Neural progenitor cell (in vitro differentiated cells): ENCODE measurements at regions not wholly inside any gene's neighbourhood (a gene's known extent, or its start where the extent isn't known, plus 50 kb on each side); places are given as distances from the start of the nearest gene placed in this dataset.

Source experiments
- DNase-seq: peaks from one replicate; pipeline ENCODE4 v3.0.0-alpha.2; 2016; ENCODE audit warnings: low spot score
- H2AFZ ChIP-seq: fragments of 200-600 bp; sonication (generic); replicated peaks from 2 replicates; pipeline ENCODE4 v1.6.1; 2016; ENCODE audit warnings: antibody characterized with exemption
- H3F3A ChIP-seq: fragments of 200-600 bp; sonication (generic); 2 replicates; pipeline ENCODE4 v1.6.1; 2016; ENCODE audit warnings: antibody characterized with exemption, low read depth
- H3K27ac ChIP-seq: fragments of 200-600 bp; sonication (generic); 2 replicates; pipeline ENCODE4 v1.5.1; 2016; ENCODE audit warnings: mild to moderate bottlenecking
- H3K27me3 ChIP-seq: fragments of 200-600 bp; sonication (generic); 2 replicates; pipeline ENCODE4 v1.6.1; 2016; ENCODE audit warnings: mild to moderate bottlenecking, moderate library complexity
- H3K36me3 ChIP-seq: fragments of 200-600 bp; sonication (generic); 2 replicates; pipeline ENCODE4 v1.5.1; 2016
- H3K4me1 ChIP-seq: fragments of 200-600 bp; sonication (generic); 2 replicates; pipeline ENCODE4 v1.6.1; 2016; ENCODE audit warnings: mixed run types
- H3K4me2 ChIP-seq: fragments of 200-600 bp; sonication (generic); 2 replicates; pipeline ENCODE4 v1.6.1; 2016
- H3K4me3 ChIP-seq: fragments of 200-600 bp; sonication (generic); 2 replicates; pipeline ENCODE4 v1.5.1; 2016
- H3K79me2 ChIP-seq: fragments of 200-600 bp; sonication (generic); 2 replicates; pipeline ENCODE4 v1.6.1; 2016; ENCODE audit warnings: low read depth
- H3K9ac ChIP-seq: fragments of 200-600 bp; sonication (generic); 2 replicates; pipeline ENCODE4 v1.6.1; 2016
- H3K9me3 ChIP-seq: fragments of 200-600 bp; sonication (generic); 2 replicates; pipeline ENCODE4 v1.5.1; 2016; ENCODE audit warnings: low read depth
- H4K20me1 ChIP-seq: fragments of 200-600 bp; sonication (generic); 2 replicates; pipeline ENCODE4 v1.6.1; 2016; ENCODE audit warnings: low read depth
- H3K27ac Mint-ChIP-seq: 3 replicates; pipeline ENCODE4 v1.8.0; 2021; ENCODE audit warnings: mixed read lengths
- H3K27me3 Mint-ChIP-seq: 2 replicates; pipeline ENCODE4 v1.8.0; 2022; ENCODE audit warnings: low read depth, mild to moderate bottlenecking, inconsistent platforms, moderate library complexity, mixed read lengths; ENCODE audit not compliant: insufficient read depth
- H3K36me3 Mint-ChIP-seq: 3 replicates; pipeline ENCODE4 v1.8.0; 2021; ENCODE audit warnings: mixed read lengths
- H3K4me1 Mint-ChIP-seq: 3 replicates; pipeline ENCODE4 v1.8.0; 2021; ENCODE audit warnings: mixed read lengths
- H3K4me3 Mint-ChIP-seq: 3 replicates; pipeline ENCODE4 v1.8.0; 2021; ENCODE audit warnings: mild to moderate bottlenecking, moderate library complexity, mixed read lengths
- H3K9me3 Mint-ChIP-seq: 3 replicates; pipeline ENCODE4 v1.8.0; 2020; ENCODE audit warnings: mixed read lengths
- CTCF ChIP-seq: fragments of 200-600 bp; sonication (generic); IDR thresholded peaks from 2 replicates; pipeline ENCODE4 v1.5.1; 2017; ENCODE audit warnings: antibody characterized with exemption, mild to moderate bottlenecking
- EZH2 ChIP-seq: fragments of 200-600 bp; sonication (generic); IDR thresholded peaks from 2 replicates; pipeline ENCODE4 v1.6.1; 2017; ENCODE audit warnings: antibody characterized with exemption, mild to moderate bottlenecking, moderate library complexity
- EZH2phosphoT487 ChIP-seq: fragments of 200-600 bp; sonication (generic); IDR thresholded peaks from 2 replicates; pipeline ENCODE4 v1.6.1; 2017; ENCODE audit warnings: antibody characterized with exemption

- DNase-seq = no peak
- H2AFZ ChIP-seq = no peak overlapping the region
- H3K4me3 ChIP-seq = no peak overlapping the region
- peaks cover 37% of the 10 kb centered on the region for H3K27me3 ChIP-seq
- Mint-ChIP-seq H3K27ac (no peak overlapping the region), H3K9me3 (peaks cover 3% of the 10 kb centered on the region), H3K27me3 (peaks cover 3% of the 10 kb centered on the region), H3K4me3 (no peak overlapping the region), H3K4me1 (no peaks in the 10 kb centered on the region), H3K36me3 (no peaks in the 10 kb centered on the region)
- no peaks in the 10 kb centered on the region for H3K79me2 ChIP-seq
- H3K27ac ChIP-seq = no peak overlapping the region
- no peaks in the 10 kb centered on the region for H3K4me1 ChIP-seq
- no peak overlapping the region for H3K4me2 ChIP-seq
- no peaks in the 10 kb centered on the region for H3F3A ChIP-seq
- no peaks in the 10 kb centered on the region for H3K36me3 ChIP-seq
- H4K20me1 ChIP-seq = no peaks in the 10 kb centered on the region
- H3K9ac ChIP-seq = no peak overlapping the region
- no peaks in the 10 kb centered on the region for H3K9me3 ChIP-seq
- TF ChIP-seq EZH2phosphoT487 (no peak), EZH2 (no peak), CTCF (no peak)
Observed at GRCh38 chr4:111811661-111812060, 333.6 kb upstream of the FAM241A start.

GRCh38 chr4:111812114-111812513 lies 333.1 kb upstream of the FAM241A start:
- no peaks in the 10 kb centered on the region for H3K4me1 Mint-ChIP-seq
- no peak overlapping the region for H3K4me3 ChIP-seq
- H3K4me3 Mint-ChIP-seq = no peak overlapping the region
- no peaks in the 10 kb centered on the region for H3K9me3 ChIP-seq
- H3K9me3 Mint-ChIP-seq = peaks cover 8% of the 10 kb centered on the region
- no peaks in the 10 kb centered on the region for H3K4me1 ChIP-seq
- H3K4me2 ChIP-seq = no peak overlapping the region
- DNase-seq = no peak
- H3K27ac Mint-ChIP-seq = no peak overlapping the region
- H3K79me2 ChIP-seq = no peaks in the 10 kb centered on the region
- H3K36me3 ChIP-seq = no peaks in the 10 kb centered on the region
- peaks cover 34% of the 10 kb centered on the region for H3K27me3 ChIP-seq
- H3K9ac ChIP-seq = no peak overlapping the region
- H3K36me3 Mint-ChIP-seq = no peaks in the 10 kb centered on the region
- H3K27me3 Mint-ChIP-seq = peaks cover 3% of the 10 kb centered on the region
- TF ChIP-seq EZH2 = no peak
- TF ChIP-seq EZH2phosphoT487 = no peak
- TF ChIP-seq CTCF = no peak
- H2AFZ ChIP-seq = no peak overlapping the region
- no peaks in the 10 kb centered on the region for H3F3A ChIP-seq
- no peak overlapping the region for H3K27ac ChIP-seq
- no peaks in the 10 kb centered on the region for H4K20me1 ChIP-seq

- H3K79me2 ChIP-seq = no peaks in the 10 kb centered on the region
- no peaks in the 10 kb centered on the region for H4K20me1 ChIP-seq
- no peaks in the 10 kb centered on the region for H3K36me3 Mint-ChIP-seq
- H3K36me3 ChIP-seq = no peaks in the 10 kb centered on the region
- H3K4me3 ChIP-seq = no peak overlapping the region
- no peak for TF ChIP-seq CTCF
- TF ChIP-seq EZH2phosphoT487 = no peak
- no peak for TF ChIP-seq EZH2
- no peak overlapping the region for H2AFZ ChIP-seq
- no peaks in the 10 kb centered on the region for H3F3A ChIP-seq
- peaks cover 29% of the 10 kb centered on the region for H3K27me3 ChIP-seq
- no peak overlapping the region for H3K4me2 ChIP-seq
- H3K4me1 Mint-ChIP-seq = no peaks in the 10 kb centered on the region
- H3K9ac ChIP-seq = no peak overlapping the region
- DNase-seq = no peak
- H3K27me3 Mint-ChIP-seq = peaks cover 3% of the 10 kb centered on the region
- peaks cover 12% of the 10 kb centered on the region for H3K9me3 Mint-ChIP-seq
- no peak overlapping the region for H3K4me3 Mint-ChIP-seq
- no peaks in the 10 kb centered on the region for H3K9me3 ChIP-seq
- H3K27ac Mint-ChIP-seq = no peak overlapping the region
- no peaks in the 10 kb centered on the region for H3K4me1 ChIP-seq
- H3K27ac ChIP-seq = no peak overlapping the region
Observed at GRCh38 chr4:111812760-111813159, 332.5 kb upstream of the FAM241A start.
